CD4-positive, alpha-beta T cell treated with Interleukin-10 for 1 hour (primary cell): ENCODE measurements at regions not wholly inside any gene's neighbourhood (a gene's known extent, or its start where the extent isn't known, plus 50 kb on each side); places are given as distances from the start of the nearest gene placed in this dataset.

ENCODE experiments used
- DNase-seq: peaks from one replicate; pipeline ENCODE4 v3.0.0-alpha.2; 2020

DNA sequence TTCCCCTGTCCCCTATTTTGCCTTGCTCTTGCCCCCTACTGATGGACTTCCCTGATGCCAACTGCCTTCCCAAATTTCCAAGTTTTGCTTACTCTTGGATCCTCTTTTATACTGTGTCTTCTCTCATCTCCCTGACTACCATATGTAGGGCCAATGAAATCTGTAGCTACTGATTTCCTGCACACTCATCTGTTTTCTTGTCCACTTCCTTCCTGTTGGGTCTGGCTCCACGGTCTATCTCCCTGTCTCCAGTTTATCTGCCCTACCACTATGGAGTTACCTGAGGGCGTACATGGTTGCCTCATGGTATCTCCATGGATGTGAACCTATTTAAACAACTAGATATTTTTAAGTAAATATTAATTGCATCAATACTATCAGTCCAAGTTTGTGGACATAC is 140.3 kb upstream of the MCHR2 start:
- no peak for DNase-seq

DNA sequence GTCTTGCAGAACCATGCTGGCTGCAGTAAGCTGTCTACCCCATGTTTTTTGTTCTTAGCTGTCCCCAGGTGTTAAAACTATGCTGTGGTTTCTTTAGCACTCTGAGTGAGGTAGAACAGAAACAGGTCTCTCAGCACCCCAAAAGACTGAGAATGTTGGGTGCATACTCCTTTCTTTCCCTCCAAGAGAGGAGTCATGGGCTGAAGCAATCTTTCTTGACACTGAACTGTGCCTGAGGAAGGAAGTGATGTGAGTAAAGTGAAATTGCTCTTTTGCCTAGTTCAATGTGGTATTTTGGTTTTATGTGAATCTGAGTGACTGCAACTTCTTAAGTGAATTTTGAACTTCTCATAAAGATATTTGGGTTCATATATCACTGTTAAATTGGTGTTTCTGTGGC is 138.0 kb upstream of the MCHR2 start:
- DNase-seq: no peak

DNA sequence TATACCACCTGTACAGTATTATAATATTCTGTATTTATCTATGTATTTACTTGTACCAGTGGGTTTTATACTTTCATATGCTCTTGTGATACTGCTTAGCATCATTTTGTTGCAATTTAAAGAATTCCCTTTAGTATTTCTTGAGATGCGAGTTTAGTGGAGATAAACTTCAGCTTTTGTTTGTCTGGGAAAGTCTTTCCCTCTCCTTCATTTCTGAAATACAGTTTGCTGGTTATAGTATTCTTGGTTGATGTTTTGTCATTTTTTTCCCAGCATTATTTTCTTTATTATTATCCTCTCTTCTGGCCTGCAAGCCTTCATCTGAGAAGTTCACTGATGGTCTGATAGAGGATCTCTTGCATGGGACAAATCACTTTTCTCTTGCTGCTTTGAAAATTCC is 136.6 kb upstream of the MCHR2 start:
- no peak for DNase-seq

DNA sequence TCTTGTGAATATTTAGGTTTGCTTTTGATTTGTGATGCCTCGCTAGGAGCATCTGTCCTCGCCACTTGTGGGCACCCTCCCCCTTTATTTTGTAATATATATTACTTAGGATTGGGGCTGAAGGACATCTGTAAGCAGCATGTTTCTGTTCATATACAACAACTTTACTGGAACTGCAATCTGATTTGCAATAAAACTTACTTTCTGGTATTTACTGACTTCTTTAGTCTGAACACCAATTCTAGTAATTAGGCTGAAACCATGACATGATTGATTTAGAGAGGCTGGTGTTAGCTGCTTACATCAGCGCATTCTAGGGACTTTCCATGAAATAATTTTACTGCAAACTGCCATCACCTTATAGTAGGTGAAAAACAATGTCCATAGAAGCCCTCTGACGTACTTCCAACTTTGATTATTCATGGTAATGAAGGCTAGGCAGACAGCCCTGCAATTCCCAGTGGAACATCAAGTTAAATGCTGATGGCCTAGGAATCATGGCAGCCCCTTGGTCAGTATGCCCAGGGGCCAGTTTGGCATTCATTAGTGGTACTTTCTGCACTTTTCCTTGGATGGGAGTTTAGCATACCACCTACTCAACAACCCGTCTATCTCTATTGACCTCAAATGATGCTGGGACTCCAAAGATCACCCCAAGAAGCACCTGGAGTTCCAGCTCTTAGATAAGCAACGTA is 132.9 kb upstream of the MCHR2 start:
- DNase-seq: no peak

DNA sequence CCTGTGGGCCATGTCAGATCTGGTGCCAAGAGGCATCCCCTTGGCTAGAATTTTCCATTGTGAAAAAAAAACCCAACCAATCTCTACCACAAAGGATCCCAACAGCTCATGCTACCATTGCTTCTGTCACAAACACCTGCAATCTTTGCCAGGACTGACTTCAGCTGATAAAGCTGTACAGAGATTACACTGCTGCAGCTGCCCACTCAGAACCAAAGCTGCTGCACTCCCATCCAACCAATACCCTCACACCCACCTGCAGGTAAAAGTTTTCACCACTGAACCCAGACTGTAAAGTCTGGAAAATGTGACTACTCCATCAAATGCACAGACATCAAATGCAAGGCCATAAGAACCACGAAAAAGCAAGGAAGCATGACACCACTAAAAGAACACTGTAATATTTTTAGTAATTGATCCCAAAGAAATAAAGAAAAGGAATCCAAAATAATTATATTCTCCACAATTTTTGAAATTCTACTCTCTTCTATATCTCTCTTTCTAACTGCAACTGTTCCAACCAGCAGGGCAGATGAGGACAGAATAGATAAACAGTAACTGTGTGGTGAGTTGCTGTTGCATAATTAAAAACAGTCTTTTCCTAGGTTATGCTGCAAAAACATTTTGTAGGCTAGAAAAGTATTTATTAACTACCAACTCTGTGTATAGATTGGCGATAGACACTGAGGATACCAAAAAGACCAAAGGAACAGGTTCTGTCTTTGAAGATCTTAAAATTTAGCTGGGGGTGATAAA is 128.0 kb upstream of the MCHR2 start:
- no peak for DNase-seq

DNA sequence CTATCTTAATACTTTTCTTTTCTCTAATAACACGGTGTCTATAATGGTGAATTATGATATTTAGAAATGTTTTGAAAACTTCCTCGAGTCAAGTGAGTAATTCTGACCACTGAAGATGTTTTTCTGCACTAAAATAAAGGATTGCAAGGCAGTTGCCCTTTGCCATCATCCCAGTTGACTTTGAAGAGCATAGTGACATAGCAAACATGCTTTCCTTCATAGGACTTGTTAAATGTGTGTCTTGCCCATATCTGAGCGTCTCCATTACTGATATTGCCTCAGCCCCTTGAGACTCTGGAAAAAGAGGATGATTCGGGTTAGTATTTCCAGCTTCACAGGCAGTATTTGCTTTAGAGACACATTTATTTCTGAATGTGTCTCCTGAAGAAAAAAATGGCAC is 125.2 kb upstream of the MCHR2 start:
- DNase-seq: no peak

DNA sequence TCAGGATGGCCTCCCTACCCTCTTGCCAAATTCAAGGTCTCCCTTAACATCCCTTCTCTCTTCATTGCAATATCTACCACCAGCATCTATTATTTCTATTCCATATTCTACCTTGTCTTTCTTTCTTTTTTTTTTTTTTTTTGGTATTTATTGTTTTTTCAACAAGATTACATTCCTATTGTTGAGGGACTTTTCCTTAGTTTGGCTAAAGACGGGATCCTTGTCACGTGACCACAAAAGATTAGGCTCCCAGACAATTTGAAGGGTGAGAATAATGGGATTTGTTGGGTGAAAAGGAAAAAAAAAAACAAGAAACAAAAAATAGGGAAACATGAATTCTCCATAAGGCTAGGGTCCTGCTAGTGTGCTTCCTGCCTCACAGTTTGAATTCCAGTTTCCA is 124.3 kb upstream of the MCHR2 start:
- no peak for DNase-seq

DNA sequence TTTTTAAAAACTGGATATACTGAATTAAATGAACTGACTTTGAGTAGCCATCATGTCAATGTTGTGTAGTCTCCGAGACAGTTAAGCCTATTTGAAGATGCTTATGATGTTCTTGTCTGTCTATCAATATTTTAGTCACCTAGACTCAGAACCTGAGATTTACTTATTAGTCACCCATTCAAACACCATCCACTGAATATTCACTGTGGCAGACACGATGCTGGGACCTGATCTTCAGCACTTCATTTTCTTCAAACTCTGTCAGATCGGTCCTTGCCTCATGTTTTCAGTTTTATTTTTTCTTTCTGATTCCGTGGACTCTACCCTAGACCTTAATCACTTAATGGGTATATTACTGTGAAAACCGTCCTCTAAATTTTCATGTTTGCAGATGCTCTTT is 123.7 kb upstream of the MCHR2 start:
- DNase-seq: no peak

DNA sequence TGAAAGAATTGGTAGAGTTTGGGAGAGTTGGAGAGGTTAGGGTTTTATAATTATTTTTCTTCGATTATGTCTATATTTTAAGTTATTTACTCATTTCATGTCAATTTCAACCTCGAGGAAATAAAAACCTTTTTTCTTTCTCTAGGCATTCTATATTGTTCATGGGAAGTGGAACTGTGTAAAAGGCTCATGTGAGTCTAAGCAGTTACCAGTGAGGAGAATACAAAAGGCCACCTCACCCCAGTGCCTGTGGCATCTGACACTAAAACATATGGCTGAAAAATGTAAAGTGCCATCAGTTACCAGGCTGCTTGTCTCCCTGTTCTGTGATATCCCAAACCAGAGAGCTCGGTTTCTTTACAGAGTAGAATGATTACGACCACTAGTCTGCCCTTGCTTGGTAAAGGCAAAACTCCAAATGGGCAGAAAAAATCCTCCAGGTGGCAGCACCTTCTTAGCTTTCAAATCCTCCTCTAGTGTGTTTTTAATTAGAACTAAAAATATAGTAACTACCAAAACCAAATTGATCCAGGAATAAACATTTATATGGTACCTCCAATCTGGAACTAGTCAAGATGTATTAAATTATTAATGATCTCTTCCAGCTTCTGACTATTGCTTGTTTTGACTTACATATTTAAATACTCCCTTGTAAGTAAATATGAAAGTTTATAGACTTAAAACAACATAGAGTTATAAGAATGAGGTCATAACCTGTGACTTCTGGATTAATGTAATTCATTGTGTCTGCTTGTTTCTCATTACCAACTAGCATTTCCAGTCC is 122.6 kb upstream of the MCHR2 start:
- DNase-seq: peak; percentile 23

DNA sequence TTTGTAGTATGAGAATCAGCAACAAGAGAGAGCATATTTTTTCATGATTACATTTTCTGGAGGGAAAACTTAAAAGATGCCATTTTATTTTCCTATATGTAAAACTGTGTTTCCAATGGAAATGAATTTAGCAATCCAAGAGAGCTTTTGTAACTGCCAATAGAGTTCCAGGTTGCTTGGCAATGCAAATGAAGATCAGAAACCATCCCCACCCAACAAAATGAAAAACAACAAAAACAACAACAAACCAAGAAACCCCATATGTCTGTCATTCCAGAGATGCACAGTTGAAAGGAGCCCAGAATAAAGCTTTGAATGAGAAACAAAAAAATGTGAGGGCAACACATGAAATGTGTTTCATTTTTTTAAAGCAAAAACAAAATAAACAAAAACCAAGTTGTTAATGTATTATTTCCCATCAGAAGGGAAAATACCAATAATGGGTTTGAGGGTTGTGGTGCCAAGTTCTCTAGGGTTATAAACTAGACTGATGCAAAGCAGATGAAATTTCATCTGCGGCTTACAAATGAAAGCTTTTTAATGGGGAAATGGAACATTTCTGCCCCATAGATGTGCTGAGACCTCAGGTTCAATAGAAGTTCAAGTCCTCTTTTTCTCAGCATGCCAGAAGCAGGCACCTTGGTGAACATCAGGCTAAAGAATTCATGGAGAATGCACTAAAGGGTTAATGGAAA is 121.5 kb upstream of the MCHR2 start:
- DNase-seq: no peak

DNA sequence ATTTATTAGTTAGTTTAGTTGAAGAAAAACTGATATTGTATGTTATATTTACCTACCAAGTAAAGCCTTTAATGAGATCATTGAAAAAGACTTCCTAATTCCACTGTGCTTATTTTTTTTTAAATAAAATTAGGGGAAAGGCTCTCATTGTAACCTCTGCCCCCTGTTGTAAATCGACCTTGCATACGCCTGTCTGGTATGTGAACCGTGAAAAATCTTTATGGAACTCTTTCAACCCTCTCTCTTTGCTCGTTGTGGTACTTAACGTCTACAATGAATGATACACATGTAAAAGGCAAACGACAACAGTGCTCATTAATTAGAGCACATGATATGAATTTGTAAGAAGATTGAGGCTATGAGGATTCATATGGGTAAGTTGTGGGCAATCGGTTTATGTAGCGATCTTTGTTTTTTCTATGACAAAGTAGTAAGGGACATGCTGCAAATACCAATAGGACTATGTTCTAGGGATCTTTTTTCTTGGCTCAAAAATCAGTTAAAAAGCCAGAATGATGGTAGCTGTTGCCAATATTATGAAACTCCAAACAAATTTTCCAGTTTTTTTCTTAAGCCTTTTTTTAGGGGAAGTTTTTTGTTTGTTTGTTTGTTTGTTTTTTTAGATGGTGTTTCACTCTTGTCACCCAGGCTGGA is 119.0 kb upstream of the MCHR2 start:
- no peak for DNase-seq

DNA sequence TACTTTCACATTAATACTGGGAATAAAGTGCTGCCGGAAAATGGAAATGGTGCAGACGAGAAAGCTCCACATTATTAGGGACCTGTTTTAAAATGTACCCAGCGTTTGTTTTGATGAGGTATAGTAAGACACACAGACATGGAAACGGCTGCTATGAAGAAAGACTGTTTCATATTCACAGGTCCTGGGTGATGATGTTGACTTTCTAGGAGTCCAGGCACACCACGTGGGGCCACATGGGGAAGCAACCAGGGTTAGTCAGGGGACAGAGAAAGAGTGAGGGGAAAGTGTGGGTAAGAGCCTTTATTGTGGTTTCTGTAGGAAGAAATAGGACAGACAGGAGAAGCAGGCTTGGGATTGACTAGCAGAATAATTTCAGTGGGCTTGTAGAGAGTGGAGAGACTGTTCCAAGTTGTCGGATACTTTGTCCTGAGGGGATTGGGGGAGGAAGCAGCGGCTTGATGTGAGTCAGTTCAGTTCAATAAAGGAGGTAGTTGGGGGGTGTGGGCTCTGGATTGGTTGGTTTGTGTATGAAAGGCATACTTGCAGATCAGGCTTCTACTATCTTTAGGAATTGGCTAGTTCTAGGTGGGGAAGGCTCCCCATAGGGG is 112.0 kb upstream of the MCHR2 start:
- DNase-seq: no peak

DNA sequence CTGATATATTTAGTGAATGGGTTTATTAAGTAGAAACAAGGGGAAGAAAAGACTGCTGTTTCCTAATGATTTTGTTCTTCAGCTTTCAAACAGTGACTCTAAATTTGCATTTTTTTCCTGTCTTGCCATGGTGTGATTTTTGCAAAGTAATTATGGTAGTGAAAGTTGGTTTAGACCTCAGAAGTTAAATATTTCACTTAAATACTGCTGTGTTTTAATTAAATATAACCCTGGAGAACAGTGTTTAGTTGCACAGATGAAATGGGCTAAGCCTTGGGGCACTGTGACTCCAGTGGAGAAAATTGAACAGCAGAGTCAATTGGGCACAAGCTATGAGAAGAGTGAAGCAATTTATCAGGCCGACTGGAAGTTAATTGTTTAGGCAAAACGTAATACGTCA is 111.1 kb upstream of the MCHR2 start:
- no peak for DNase-seq

DNA sequence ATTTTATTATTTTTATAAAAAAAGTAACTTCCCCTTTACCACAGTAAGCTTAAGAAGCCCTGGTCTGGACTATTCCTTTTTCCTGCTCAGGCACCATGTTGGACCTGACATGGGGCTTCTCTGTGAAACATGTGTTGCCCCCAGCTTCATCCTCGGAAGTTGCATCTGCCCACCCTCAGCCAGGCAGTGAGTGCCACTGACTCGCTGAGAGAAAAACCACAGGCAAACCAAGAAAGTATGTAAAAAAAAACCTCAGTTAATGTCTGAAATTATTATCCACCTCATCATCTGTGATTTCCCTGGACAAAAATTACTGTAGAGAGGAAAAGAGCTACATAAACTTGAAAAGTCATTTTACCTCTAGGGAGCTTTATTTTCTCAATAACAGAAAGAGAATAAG is 109.9 kb upstream of the MCHR2 start:
- no peak for DNase-seq

DNA sequence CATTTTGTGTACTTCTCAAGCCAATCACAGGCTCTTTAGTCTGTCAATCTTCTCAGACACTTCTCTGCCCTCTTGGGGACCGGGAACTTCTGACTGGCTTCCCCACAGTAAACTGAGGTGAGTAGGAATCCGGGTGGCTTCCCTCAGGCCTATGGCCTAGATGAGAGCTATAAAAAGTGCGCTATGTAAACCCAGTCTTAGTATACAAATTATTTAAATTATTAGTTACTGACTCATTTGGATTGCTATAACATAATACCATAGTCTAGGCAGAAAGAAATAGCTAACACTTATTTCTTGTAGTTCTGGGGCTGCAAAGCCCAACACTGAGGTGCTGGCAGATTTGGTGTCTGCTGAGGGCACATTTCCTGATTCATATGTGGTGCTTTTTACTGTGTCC is 109.2 kb upstream of the MCHR2 start:
- no peak for DNase-seq

DNA sequence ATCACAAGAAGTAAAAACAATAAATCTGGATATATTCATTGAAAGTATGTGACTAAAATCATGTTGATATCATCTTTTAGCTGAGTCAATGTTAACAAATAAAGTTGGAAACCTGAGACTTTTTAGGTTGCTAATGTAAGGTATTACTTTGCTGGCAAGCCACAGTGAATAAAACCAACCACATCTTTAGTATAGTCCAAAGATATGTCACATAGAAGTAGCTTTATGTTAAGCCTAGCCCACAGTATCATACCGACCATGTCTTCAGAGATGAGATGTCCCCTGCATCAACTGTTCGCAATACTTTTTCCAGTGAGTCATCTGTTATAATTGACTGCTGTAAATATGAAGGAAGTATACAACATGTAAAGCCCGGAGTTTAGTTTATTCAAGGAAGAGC is 107.6 kb upstream of the MCHR2 start:
- DNase-seq: no peak

DNA sequence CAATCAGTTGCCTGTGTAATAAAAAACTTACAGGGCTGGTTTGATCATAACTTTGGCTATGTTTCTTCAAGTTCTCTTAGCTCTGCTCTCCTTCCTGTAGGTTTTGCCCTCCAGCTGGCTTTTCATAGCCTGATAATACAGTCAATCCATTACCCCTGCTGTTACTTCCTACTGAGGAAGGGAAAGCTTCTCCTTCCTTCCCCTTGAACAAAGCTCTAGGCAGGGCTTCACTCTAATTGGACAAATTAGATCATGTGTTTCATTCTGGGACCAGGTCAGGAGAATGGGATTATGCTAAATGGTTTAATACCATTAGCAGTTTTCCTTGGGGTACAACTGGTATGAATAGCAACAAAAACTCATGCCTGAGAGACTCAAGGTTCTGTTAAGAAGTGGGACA is 106.8 kb upstream of the MCHR2 start:
- DNase-seq: no peak

DNA sequence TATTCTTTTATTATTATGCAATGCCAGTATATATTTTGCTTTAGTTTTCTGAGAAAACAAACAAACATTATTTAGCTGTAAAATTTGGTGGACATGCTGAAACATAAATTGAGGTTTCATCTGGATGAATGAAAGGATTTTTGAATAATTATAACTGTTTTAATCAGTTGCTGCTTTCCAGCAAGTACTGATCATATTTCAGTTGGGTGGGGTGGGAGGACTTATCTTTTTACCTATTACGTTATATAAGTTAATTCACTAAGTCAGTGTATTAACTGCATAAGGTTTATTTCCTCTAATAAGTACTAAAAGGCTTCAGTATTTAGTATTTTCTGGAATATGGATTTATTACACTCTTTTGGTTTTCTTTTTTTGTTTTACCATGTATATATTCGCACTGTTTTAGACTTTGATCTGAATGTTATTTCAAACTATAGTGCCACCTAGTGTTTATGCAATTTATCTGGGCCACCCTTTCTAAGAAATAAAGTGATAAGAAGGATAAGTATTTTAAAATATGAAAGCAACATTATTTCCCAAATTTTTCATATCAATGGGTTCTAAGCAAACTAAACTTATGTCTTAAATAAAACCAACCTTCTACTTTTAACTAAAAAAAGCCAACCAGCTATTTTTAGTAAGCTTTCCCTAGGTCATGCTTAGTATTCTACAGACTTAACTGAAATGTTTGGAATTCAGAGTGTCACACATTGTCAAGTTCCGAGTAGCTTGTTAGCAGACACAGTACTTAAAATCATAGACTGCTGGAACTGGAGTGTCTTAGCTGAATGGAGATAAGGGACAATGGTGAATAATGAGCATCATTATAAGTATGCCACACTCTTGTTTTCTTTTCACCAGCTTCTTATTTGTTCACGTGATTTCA is 105.4 kb upstream of the MCHR2 start:
- DNase-seq: peak; percentile 6

DNA sequence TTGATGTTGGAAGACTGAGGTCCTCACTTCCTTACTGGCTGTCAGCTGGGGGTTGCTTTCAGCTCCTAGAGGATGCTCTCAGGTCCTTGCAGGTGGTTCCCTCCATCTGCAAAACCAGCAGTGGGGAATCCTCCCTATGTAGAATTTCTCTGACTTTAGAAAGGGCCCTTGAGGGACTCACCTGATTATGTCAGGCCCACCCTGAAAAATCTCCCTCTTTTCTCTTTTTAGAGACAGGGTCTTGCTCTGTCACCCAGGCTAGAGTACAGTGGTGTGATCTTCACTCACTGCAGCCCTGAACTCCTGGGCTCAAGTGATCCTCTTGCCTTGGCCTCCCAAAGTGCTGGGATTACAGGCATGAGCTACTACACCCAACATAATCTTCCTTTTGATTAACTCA is 102.9 kb upstream of the MCHR2 start:
- no peak for DNase-seq

DNA sequence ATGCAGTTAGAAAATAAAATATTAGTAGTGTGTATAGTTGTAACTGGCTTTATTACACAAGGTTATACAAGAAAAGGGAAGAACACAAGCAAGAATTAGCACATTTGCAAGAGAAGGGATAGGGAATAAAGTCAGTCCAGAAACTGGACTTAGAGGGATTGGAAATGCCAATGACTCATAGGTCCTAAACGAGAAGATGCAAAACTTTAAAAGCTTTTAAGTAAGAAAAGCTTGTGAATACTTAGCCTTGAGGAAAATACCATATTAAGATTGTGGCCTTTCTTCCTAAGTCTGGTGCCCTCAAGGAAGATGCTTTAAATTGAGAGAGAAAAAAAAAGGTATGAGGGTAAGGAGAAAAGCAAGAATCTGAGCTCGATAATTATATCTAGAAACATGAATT is 102.3 kb upstream of the MCHR2 start:
- DNase-seq: no peak

DNA sequence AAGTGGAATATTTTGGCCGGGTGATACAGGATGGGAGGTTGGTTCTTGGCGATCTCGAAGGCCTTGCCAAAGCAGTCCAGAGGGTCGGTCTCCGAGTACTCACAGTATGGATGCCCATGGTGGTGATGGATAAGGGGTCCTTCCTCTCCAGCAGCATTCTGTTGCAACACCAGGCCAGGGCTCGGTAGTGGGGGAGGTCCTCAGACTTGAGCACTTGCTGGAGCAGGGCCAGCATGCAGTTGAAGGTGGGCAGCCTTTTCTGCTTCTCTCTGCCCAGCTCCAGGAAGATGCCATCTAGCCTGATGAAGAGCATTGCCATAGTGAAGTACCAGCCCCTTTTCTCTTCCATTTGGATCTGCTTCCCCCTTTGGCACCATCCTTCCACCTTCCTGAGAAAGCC is 99.4 kb upstream of the MCHR2 start:
- no peak for DNase-seq
